ENCODE measurements at regions not wholly inside any gene's neighbourhood (a gene's known extent, or its start where the extent isn't known, plus 50 kb on each side); places are given as distances from the start of the nearest gene placed in this dataset.

GRCh38 chr10:53314876-53315275, 542.3 kb upstream of the MBL2 start:
- TF ChIP-seq POLR2A (IDR thresholded peaks at IDR 0.05): no peak
- TF ChIP-seq, protein P1, sequence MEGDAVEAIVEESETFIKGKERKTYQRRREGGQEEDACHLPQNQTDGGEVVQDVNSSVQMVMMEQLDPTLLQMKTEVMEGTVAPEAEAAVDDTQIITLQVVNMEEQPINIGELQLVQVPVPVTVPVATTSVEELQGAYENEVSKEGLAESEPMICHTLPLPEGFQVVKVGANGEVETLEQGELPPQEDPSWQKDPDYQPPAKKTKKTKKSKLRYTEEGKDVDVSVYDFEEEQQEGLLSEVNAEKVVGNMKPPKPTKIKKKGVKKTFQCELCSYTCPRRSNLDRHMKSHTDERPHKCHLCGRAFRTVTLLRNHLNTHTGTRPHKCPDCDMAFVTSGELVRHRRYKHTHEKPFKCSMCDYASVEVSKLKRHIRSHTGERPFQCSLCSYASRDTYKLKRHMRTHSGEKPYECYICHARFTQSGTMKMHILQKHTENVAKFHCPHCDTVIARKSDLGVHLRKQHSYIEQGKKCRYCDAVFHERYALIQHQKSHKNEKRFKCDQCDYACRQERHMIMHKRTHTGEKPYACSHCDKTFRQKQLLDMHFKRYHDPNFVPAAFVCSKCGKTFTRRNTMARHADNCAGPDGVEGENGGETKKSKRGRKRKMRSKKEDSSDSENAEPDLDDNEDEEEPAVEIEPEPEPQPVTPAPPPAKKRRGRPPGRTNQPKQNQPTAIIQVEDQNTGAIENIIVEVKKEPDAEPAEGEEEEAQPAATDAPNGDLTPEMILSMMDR (IDR thresholded peaks at IDR 0.05 in 8 of 11, conservative IDR thresholded peaks at IDR 0.05 in 3 of 11): no peak
- TF ChIP-seq POLR2AphosphoS5 (IDR thresholded peaks at IDR 0.05): no peak
